UCSD-AML1 (cell line): ENCODE measurements at regions not wholly inside any gene's neighbourhood (a gene's known extent, or its start where the extent isn't known, plus 50 kb on each side); places are given as distances from the start of the nearest gene placed in this dataset.
A peak's percentile ranks its signal among the peaks of the same experiment; 100 is the strongest.

ENCODE experiments used
- DNase-seq: peaks from one replicate; lab custom pipeline; 2025; ENCODE audit not compliant: unreplicated experiment; lab: John Stamatoyannopoulos, UW

DNA sequence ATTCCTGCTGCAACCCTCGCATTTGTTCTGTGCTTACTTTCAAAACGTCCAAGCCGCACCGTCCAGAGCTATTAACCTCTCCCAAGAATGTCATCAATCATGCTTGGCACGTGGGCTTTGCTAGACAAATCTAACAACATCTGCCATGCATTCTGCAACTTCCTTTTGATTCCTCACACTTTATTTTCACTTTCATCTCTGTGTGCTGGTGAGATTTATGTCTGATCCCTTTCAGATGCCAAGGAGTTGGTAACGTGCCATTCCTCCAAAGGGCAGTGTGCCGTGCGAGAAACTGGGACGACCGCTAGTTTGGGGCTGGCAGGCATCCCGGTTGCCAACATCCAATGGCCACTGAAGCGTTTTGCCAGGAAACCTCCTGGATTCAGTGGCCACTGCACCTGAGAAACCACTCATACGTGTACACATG, 230.0 kb upstream of the PARD3B start:
- DNase-seq: no peak

DNA sequence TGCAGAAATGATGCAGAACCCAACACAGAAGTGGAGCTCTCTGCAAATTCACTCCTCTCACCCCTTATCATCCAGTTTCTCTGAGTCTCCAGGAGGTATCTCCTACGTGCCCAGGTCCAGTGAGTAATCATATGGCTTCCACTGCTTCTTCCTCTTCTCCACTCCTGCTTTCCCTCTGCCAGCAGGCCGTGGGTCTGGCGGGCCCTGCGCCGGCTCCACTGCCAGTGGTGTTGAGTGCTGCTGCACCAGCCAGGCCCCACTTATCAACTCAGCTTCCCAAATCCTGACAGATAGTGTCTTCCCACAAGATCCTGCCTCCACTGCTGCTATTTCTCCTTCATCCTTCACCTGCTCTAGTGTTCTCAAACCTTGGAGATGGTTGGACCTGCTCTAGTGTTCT, 227.6 kb upstream of the PARD3B start:
- DNase-seq: no peak

DNA sequence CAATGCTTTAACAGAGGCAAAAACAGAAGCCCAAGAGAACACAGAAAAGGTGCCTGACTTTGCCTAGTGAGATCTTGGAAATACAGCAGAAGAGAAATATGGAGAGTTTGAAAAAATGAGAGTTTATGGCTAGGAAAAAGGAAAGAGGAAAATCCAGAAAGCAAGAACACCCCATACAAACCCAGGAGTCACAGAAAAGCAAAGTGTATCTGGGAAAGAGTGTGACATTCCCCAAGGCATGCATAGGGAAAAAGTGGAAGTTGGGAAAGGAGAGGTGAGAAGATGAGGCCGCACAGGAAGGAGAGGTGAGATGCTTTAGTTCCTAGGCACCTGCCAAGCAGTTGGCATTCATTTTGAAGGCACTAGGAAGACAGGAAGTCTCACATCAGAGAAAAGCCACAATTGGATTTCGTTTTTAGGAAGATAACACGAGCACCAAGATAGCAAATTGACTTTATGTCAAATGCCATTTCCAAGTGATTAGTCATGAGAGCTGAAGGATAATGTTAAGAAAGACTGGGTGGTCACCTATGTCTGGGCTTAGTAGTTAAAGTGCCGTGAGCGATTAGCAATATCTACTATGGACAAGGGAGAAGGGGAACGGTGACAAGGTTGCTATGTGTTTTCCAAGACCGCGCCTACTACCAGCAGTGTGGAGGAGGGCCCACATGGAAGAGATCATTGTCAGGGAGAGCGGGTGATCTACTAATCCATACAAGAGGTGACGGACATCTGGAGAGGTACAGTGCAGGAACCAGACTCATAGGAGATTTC, 224.1 kb upstream of the PARD3B start:
- DNase-seq: no peak

DNA sequence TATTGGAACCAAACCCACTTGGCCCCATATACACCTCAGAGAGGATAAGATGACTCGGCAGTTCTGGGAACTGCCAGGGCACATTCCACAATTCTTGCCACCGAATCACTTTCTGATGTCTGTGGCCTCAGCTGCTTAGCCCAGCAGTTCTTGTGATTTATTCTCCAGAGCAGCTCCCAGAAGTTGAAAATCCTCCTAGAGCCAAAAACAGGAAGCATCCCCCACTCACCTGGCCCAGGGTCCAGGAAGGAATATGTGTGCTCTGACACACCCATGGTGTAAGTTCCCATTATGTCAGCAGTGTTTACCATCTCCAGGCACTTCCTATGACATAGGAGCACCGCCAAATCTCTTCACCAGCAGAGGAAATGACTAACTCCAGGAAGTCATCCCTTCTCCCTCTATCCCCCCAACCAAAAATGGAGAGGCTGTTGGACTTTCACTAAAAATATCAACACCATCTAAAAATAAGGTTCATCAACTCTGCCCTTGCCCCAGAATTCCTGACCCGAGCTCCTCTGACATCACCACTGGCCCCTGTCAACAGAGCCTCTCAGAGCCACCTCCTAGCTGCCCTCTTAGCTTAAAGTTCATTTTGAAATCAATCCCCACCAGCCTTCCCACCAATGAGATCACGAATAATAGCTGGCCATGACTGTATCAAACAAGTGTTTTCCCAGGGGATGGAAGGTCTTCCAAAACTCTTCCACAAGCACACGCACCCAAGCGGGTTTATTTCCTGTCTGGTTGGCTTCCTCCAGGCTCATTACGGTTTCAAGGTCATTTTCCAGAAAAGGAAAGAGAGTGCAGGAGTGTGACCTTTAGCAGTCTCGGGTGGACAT, 223.1 kb upstream of the PARD3B start:
- DNase-seq: no peak

DNA sequence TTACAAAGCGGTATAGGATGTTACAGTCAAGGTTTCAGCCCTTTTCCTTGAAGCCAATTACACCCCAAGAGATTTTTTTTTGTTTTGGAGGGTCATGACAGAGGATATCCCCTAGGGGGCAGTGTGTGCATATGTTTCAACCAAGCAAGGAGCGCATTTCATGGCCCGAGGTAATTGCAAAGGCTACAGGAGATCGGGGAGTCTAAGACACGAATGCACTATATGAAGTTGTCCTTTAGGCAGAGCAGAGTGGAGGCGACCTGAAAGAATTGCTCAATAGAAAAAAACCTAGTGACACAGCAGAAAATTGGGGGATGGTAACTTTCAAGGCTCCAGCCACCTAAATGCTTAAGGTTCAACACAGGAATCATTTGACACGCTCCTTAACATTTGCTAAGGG, 219.8 kb upstream of the PARD3B start:
- peak; percentile 18 for DNase-seq

DNA sequence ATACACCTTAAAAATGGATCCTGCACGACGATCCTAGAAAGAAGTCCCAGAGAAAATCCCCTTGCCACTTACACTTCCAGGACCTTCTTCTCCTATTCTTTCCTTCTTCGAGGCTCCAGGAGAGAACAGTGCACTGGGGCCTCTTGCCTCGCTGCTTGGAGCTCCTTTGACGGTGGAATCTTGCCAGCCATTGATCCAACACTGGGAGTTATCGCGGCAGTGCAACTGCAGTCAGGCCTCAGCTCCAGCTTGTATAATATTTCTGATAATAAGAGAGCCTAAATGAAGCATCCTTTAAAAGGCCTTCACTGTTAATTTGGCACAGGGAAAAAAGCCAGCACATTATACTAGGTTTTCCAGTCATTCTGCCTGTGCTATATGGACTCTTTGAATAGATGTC, 216.9 kb upstream of the PARD3B start:
- no peak for DNase-seq

DNA sequence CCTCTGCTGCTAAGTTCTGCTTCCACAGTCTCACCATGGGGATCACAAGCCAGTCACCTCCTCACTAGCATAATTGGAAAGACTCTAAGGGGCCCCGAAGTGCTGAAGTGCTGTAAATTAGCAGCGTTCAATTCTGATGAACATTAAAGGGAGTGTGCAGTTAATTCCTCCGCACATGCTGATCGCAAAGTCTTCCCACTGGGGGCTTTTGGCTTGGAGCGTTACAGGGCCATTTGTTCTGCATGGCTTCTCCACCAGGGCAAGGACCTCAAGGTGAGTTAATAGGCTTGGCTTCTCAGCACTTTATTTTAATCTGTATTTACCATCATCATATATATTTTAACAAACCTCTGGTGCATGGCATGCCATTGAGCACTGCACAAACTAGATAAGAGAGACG, 216.3 kb upstream of the PARD3B start:
- no peak for DNase-seq

DNA sequence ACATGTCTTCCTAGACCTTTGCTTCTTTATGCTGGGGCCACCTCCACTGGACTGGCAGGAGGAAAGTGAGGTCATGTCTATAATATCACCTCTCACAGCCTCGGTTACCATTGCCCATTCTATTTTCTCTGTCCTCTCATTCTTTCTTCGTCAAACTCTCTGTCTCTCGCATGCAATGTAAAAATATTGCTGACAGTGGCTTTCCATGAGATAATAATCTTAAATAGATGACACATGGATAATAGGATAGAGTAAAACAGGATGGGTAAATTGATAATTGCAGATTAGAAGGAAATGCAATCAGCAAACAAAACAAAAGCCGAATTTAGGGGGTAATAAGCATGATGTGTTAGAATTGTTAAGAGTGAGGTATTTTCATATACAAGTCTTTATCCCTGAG, 215.7 kb upstream of the PARD3B start:
- DNase-seq: no peak

DNA sequence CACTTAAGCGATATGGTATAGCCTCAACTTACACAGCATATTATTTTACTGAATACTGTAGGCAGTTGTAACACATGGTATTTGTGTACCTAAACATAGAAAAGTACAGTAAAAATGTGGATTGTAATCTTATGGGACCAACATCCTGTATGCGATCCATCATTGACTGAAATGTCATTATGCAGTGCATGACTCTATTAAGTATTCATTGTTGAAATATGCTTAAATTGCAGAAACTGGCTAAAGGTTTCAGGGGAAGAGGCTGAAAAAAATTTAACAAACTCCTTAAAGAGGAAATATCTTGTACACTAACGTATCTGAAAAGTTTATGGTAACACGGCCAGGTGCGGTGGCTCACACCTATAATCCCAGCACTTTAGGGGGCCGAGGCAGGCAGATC, 214.1 kb upstream of the PARD3B start:
- no peak for DNase-seq

DNA sequence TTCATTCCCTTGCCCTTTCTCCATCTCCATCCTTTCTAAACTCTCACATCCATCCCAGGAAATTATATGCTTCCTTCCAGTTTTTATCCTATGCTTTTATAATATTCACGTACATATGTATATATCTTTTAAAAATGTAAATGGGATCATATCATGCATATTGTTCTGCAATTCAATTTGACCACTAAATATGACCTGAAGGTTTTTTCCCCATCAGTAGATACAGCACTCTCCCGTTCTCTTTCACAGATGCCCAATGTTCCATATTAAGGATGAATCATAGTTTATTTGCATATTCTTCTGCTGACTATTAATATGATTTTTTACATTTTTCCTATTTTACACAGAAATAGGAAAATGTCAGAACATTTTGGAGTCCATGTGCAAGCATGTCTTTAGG, 213.3 kb upstream of the PARD3B start:
- no peak for DNase-seq

DNA sequence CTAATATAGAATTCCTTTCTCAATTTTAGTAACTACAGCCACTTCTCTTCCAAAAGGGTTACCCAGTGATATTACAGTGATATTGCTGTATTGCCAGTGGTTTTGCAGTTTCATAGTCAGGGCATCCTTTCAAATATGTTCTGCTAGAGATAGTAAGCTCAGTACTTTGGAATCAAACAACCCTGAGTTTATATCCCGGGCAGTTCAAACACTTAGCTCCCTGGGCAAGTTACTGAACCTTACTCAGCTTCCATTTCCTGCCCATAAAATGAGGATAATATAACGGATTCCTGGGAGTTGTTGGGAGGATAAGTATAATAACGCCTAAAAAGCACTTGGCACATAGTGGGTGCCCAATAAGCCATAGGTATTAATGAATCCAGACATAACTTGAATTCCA, 212.6 kb upstream of the PARD3B start:
- no peak for DNase-seq

DNA sequence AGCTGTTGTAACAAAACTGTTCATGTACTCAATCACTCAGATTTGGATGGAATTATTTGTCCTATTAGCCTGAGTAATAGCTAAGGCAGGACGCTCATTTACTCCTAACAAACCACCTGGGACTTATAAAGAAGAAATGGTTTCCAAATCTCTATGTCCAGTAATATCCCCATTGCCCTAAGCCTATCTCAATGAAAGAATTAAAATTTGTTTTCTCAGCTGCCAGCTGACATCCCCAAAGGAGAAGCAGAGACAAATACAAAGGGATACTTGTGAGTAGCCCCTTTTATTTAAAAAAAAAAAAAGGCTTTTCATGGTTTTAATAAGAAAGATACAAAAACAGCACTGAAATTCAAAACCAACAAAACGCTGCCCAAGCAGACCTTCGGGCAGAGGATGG, 211.4 kb upstream of the PARD3B start:
- DNase-seq: no peak

DNA sequence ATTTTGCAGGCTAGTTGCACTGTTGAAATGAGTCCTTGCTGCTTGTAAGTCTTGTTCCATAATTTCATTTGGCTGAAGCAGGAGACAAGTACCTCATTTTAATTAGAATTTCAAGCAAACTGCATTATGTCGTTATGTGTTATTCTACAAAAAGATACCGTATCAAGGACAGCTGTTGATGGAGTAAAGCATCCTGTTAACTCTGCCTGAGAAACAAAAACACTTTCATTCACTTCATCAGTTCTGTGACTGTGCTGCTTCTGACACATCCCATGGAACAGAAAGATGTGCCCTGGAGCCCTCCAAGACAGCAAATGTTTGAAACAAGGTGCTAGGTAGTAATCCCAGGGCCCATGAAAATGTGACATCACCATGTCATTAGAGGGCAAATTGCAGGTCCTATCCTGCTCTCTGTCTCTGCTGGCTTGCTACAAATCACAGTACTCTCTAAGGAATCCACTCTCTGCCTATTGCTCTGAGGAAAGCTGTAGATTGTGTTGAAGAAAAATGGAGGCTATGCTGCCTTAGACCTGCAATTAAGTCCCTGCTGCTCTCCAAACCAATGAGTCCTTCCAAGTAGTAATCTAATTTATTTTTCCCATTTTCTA, 209.7 kb upstream of the PARD3B start:
- no peak for DNase-seq

DNA sequence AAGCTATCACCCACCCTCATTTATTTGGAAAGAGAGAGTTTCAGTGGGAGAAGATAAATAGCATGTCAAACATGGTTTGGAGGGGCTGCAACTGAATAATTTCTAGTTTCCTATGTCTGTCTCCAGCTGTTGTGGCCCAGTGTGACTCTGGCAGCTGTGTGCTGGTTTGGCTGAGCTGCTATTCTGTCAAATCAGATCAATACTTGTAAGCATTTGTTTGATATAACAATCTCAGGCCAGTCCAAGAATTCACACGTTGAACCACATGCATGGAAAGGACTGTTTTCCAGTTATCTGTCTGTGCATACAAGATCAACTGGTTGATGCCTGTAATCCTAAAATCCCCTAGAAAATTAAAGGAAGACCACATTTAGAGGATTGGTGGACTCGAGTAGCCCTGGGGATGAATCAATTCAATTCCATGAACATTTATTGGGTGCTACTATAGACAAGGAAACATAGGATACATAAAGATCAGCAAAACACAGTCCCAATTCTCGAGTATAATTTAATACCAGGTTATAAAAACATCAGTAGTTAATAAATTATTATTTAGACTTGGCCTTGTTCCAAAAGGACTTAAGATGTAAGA, 209.0 kb upstream of the PARD3B start:
- no peak for DNase-seq

DNA sequence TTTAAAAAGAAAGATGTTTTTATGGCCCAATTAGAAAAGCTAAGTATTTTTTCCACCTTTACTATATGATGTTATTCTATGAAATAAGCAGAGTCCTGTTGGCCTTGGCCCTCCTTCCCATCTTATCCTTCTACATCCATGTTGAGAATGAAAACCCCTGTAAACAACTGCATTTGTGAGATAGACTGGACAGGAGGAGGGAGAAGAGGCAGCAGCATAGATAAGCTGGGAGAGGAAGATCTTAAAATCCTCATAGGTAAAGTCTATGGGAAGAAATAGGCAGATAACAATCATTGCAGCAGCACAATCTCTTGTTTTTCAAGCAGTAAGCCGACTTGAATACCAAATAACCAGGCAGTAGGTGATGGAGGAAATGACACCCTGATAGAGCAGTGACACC, 207.6 kb upstream of the PARD3B start:
- no peak for DNase-seq

DNA sequence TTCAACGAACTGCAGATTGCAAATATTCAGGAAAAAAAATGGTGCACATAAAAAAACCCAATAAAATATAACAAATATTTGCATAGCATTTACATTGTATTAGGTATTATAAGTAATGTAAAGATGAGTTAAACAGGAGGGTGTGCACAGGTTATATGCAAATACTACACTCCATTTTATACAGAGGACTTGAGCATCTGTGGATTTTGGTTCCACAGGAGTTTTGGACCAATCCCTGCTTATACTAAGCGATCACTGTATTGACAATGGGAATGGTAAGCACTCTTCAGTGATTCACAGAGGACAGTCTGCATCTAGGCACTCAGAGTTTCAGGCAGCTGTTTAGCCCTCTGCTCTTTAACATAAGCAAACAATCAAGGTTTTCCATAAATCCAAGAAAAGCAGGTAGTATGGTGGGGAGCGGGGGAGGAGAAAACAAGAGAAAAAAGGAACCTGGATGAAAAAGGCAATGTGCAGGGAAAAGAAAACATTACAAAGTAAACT, 206.0 kb upstream of the PARD3B start:
- DNase-seq: no peak

DNA sequence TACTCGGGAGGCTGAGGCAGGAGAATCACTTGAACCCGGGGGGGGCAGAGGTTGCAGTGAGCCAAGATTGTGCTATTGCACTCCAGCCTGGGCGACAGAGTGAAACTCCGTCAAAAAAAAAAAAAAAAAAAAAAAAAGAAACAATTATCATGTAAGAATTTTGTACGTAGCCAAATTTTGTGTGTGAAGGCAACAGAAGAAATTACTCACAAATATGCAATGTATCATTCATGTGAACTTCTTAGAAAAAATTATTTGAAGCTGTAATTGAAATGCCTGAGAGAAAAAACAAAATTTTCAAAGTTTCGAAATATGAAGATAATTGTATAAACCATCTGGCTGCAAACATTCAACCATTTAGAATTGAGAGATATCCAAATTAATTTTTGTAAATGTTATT, 204.8 kb upstream of the PARD3B start:
- DNase-seq: no peak

DNA sequence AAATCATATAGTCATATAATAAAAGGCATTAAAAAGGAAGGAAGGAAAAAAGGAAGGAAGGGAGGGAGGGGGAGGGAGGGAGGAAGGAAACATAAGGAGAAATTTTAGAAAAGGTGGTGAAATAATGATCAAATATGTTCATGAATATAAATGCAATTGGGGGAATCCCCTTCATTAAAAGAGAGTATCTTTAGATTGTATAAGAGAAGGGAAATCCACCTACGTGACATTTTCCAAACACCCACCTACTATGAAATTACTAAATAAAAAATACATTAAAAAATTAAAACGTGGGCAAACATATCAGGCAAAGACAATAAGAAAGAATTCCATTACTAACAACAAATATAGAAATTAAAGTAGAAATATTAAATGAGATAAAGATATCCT, 203.4 kb upstream of the PARD3B start:
- DNase-seq: no peak

DNA sequence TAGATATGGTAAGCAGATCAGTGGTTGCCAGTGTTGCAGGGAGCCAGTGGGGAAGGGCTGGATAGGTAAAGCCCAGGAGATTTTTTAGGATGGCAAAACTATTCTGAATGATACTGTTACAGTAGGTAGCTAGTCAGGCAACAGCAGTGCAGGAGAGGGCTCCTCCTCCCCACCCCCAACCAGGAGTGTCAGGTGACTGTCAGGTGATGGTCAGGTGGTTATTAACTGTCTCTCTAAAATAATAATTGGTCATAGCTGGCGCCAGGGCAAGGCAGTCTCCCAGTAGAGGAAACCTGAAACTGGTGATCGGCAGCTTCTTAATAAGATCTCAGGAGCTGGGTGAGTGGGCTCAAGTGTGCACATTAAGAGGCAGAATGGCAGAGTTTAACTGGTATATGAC, 201.6 kb upstream of the PARD3B start:
- DNase-seq: no peak

DNA sequence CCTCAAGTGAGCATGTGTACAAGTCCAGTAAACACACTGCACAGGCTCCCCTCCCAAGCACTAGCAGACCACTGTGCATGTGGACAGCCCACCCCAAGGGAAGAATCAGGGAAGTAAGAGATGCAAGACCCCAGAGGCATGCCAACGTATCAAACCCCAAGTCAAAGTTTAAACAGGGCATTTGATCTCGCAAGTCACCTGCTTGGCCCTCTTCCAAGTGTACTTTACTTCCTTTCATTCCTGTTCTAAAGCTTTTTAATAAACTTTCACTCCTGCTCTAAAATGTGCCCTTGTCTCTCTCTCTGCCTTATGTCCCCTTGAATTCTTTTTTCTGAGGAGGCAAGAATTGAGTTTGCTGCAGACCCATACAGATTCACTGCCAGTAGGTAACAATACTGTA, 201.2 kb upstream of the PARD3B start:
- DNase-seq: no peak

DNA sequence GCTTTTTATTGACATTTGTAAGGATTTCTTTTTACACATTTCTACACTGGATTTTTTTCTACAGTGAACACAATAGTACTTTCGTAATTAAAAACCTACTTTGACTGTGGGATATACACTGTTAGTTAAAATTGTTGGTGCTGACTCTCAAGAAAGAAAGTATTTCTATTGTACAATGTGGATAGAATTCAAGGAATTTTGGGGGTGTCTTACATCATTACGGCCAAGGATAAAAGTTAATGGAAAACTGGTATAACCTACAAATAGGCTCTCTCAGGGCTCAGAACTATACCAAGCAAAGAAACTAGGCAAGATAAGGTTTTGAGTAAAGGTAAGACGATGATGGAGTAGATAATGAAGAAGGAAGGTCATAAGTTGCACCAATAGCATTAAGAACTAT, 198.4 kb upstream of the PARD3B start:
- DNase-seq: no peak

DNA sequence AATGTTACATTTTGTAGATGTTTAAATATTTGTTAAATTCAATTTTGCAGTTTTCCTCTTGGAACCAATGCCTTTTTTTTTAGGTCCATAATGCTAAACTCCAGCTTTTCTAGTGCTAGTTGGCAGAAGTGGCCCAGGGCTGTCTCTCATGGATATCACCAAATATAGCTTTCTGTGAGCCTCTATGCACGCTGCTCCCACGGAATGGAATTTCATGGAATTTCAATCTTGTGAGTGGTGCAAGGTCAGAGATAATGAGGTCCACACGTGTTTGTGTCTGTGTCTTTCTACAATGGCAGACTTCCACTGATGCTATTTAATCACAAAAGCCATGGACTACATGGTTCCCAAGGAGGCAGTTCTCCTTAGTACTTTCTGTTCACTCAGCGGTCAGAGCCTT, 191.5 kb upstream of the PARD3B start:
- DNase-seq: no peak
